ENCODE measurements at regions not wholly inside any gene's neighbourhood (a gene's known extent, or its start where the extent isn't known, plus 50 kb on each side); places are given as distances from the start of the nearest gene placed in this dataset.

DNA sequence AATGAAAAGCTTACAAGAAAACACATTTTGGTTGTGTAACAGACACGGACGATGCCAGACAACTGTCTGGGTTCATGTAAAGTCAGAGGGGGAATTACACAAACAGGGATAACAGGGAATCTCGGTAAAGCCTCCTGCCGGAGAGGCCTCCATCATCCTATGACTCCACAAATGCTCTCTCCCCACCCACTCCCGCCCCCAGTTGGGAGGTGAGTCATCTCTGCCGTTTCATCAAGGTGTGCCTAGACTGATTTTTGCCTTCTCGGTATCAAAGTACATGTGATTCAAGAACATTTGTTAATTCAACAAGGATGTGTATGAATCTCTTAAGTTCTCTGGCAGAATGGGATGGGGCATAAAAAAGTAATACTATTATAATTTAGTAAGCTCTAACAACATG lies 304.9 kb upstream of the PRDM1 start:
- DNase-seq (ENCODE audit: low read depth in 4 of 4, low spot score in 3 of 4) = no peak

DNA sequence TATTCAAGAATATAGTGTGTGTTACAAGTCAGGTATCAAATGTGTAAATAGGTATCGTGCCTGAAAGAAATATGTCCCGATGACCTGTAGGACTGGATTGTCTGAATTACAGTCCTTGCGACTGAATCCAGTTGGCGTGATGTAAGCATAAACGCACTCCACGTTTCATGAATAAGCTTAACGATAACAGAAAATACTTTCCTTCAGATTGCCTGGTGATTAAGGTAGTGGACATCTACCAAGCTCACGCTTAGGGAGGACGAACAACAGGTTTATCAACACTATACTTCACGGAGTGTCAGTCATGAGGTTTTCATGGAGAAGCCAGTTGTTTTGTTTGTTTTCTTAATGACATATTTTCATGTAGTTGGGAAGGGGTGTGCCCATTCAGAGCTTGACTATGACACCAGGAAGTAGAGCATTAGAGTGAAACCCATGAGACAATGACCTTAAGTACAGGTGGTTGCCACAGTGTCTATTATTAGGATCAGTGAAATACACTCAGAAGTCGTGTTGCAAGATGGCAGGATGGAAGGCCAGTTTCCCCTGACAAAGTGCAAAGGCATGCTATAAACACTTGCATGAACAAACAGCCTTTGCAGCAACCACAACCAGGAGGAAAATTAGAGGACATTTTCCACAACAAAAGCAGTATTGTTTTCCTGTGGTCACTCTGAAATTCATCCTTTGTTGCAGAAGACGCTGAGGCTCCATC lies 305.8 kb upstream of the PRDM1 start:
- DNase-seq (ENCODE audit: low read depth in 4 of 4, low spot score in 3 of 4) = no peak

DNA sequence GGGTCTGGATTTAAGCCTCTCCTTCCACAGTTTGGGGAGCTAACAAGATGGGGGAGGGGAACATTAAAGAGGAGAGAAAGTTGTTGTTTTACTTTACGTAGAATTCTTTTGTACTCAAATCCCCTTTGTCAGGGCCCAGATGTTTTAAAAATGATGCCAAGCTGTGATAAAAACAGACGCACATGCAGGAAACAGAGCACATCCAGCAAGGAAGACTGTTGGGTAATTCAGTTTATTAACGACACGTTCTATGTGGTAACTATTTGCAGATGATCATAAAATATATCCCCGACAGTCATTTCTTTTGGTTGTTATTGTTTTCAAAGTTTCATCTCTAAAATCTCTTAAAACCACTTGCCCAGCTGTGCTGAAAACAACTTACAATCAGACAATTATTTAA lies 307.0 kb upstream of the PRDM1 start:
- DNase-seq (ENCODE audit: low read depth in 4 of 4, low spot score in 3 of 4) = no peak

DNA sequence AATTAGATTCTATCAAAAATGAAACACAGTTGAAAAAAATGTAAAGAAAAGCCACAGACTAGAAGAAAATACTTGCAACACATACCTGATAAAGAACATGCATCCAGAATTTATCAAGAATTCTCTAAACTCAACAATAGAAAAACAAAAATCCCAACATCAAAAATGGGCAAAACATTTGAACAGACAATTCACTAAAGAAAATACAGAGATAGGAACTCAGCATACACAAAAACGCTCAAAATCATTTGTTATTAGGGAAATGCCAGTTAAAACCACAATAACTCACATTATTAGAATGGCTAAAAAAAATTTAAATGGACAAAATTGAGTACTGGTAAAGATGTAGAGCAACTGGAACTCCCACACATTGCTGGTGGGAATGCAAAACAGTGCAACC lies 311.0 kb upstream of the PRDM1 start:
- DNase-seq (ENCODE audit: low read depth in 4 of 4, low spot score in 3 of 4) = no peak

DNA sequence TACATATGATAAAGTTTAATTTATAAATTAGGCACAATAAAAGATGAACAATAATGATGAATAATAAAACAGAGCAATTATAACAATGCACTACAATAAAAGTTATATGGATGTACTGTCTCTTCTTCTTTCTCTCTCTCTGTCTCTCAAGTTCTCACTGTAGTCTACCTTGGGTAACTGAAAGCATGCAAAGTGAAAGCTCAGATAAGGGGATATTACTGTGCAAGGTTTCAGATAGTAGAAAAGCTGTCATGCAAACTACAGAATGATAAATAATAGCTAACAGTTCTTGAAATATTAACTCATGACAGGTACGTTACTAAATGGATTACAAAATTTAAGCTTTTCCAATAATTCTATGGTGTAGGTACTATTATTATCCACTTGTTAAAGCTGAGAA lies 311.9 kb upstream of the PRDM1 start:
- no peak for DNase-seq (ENCODE audit: low read depth in 4 of 4, low spot score in 3 of 4)

DNA sequence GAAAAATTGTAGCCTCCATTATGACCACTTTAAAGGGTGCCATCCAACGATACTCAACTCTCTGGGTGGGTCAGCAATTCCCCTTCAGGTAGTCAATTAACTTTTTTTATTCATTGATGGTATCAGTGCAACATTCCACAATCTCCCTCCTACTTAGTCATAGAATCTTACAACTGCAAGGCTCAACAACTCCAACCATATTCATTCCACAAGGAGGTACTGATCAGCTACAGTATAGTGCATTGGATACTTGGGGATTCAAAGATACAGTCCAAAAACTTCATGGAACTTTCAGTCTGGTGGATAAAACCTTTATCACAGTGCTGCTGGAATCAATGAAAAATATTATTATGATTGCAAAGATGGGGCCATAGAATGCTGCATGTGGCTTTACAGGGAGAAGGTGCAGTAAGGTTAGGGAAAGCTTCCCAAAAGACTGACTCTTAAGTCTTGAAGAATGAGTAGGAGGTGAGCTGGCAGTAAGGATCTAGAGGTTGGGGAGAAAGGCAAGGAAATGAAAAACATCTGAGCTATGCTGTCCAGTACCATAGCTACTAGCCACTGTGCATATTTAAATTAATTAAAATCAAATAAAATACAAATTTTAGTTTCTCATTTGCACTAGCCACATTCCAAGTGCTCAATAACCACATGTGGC lies 314.7 kb upstream of the PRDM1 start:
- no peak for DNase-seq (ENCODE audit: low read depth in 4 of 4, low spot score in 3 of 4)

DNA sequence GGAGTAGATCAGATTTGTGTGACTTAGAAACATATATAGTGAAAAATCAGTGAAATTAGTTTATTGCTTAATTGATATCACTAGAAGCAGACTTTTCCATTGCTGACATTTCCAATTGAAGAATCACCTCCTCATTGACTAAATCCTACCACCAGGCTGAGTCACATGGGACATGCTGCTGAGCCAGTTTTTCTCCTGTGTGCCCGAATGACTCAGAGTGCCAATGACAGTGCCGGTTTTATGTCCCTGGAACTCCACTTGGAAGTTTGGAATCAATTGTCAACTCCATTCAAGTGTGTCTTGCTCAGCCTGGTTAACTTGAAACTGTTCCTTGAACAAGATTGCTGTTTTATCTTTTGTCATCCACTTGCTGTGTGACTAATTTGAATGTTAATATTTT lies 316.1 kb upstream of the PRDM1 start:
- no peak for DNase-seq (ENCODE audit: low read depth in 4 of 4, low spot score in 3 of 4)

DNA sequence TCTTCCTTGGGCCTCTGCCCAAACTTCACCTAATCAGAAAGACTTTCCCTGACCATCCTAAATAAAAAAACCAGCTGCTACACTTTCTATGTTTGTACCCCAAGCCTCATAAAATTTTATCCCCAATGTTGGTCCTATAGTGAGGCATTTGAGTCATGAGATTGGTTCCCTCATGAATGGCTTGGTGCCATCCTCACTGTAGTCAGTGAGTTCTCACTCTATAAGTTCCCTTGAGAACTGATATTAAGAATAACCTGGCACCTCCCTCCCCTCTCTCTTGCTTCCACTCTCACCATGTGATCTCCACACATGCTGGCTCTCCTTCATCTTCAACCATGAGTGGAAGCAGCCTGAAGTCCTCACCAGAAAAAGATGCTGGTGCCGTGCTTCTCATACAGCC lies 316.9 kb upstream of the PRDM1 start:
- DNase-seq (ENCODE audit: low read depth in 4 of 4, low spot score in 3 of 4) = no peak

DNA sequence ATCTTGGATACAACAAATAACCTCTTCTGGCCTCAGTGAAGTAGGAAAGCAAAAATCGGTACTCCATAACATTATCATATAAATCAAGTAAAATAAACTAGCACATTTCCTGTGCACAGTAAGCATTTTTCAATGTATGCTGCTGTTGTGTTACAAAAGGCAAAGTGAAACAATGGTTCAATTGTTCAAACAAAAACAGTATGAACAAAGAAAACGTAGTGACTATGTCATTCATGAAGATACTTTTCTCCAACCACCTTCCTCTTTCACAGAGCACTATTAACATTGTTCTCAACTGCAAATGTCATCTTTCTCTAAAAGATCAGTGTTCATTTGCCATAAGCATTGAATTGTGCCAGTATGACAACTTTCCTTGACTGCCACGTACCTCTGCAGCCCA lies 318.6 kb upstream of the PRDM1 start:
- DNase-seq (ENCODE audit: low read depth in 4 of 4, low spot score in 3 of 4) = no peak

DNA sequence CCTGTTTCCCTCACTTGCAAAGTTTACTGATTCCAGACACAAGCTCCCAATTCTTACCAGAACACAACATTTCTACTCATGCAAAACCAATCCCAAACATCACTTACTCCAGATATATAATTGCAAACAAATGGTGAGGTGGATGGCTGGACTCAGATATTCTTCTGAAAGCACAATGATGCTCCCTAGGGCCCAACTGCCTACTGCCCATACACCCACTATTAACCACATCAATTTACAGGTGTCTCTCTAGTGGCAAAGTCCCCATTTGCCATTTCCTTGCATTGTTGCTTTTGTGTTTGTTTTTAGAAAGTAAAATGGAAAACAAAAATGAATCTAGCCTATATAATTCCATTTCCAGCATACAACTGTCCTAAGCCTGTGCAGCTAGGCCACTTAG lies 320.9 kb upstream of the PRDM1 start:
- no peak for DNase-seq (ENCODE audit: low read depth in 4 of 4, low spot score in 3 of 4)

DNA sequence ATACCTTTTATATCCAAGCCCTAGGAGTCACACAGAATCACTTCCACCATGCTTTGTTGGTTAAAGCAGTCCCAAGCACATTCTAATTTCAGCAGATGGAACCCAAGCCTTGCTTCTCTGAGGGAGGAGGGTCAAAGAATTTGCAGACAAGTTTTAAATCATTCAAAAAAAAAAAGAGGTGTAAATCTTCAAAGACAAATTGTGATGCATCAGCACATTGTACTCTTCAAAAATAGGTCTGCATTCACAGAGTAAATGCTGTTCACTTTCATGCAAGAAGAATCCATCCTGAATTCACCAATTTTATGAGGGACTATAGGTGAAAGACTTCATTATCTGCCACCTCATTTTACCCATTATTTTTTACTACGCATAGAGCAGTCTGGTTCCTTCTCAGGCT lies 321.8 kb upstream of the PRDM1 start:
- no peak for DNase-seq (ENCODE audit: low read depth in 4 of 4, low spot score in 3 of 4)

DNA sequence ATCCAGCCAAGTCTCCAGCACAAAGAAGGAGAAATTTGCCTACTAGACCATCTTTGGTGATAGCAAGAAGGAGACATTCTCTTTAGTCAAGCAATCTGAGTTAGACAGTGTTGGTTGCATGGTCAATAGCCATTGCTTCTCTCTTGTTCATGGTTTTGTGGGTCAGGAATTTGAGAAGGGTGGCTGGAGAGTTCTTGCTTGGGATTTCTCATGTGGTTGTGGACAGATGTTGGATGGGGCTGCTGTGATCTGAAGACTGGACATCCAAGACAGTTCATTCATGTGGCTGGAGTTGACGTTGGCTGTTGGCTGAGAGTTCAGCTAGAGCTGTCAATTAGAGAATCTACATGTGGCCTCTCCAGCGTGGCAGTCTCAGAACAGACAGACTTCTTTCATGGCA lies 322.3 kb upstream of the PRDM1 start:
- DNase-seq (ENCODE audit: low read depth in 4 of 4, low spot score in 3 of 4) = no peak

DNA sequence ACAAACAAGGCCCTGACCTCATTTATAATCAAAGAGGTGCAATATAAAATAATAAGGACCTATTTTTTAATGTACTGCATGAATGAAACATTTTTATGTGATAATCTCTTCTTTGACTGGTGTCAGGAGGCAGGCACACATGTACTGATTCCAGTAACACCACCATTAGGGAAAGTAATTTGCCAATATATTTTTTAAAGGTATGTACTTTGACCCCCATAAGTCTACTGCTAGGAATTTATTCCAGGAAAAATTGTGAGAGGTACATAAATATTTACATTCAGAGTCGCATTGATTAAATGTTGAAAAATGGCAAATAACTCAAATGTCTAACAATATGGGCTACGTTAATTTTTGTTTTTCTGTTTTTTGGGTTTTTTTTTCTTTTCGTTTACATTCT lies 325.4 kb upstream of the PRDM1 start:
- no peak for DNase-seq (ENCODE audit: low read depth in 4 of 4, low spot score in 3 of 4)

DNA sequence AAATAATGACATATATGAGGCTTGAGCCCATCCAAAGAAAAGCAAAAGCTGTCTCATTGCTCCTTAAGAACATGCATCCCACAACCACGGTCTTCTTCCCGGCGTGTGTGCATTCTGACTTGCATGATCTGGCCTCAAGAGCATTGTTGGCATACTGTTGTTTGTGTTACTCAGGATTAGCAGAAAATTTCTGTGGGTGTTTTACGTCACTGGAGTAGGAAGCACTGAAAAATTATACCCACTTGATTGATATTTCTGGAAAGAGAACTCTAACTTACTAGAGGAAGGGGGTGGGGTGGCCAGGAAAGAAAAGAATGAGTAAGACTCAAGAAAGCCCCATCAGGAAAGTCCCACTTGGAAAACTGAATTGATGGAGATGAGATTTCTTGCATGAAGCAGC lies 326.2 kb upstream of the PRDM1 start:
- DNase-seq (ENCODE audit: low read depth in 4 of 4, low spot score in 3 of 4) = no peak

DNA sequence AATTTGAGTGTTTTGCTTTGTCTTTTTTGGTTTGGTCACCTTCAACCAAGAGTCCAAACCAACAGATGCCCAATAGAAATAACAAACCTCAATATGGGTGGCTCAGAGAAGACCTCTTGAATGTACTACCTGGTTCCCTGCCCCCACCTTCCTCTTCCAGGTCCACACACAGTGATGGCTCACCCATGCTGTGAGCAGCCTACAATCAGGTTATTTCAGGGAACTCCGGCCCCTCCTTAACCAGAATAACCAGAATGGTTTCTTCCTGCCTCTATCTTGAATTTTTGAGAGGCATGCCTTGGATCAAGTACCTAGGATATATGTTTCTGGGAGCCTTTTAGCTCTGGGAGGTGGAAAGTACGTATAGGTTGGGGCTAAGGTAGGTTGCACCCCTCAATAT lies 327.1 kb upstream of the PRDM1 start:
- no peak for DNase-seq (ENCODE audit: low read depth in 4 of 4, low spot score in 3 of 4)

DNA sequence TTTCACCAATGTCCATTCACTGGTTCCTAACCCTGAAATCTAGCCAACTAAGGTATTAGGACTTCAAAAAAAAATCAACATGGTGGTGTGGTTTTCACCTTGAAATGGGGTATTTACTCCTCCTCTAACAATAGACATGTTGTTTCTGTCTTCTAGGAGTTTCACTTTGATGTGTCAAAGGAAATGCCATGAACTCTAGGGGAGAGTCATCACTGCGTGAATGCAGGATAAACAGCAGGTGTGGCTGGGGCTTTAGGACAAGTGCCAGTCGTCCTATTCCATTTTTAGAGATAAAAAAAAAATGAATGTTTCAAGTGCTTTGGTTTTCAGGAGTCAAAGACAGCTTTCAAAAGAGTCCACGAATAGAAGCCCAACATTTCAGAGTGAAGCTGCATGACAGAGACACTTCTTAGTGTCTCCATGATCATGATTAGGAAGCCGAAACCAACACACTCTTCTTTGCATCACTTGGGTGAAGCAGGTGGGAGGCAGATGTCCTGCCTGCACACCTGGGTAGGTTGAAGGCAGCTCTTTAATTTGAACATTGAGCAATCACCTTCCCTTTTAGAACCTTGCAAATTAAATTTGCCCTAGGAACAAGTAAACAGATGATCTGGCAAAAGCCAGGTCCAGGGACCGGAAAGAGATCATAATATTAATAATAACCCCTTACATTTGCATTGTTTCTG lies 328.5 kb upstream of the PRDM1 start:
- DNase-seq (ENCODE audit: low read depth in 4 of 4, low spot score in 3 of 4) = no peak

DNA sequence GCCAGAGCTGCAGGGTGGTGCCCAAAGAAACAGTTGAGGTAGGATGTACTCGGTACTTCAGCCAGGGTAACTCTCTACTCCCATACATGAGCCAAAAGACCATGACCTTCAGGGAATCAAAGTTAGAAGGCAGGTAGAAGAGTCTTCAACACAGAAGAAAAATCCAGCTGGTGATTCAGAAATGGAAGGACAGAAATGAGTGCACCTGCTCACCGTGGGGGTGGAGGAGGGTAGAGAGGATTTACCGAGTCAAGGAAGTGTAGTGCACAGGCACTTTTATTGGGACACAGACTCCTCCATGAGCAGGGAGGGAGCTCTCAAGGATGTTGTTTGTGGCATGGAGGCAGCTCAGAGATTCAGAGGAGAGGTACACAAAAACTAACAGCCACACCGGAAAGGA lies 330.3 kb upstream of the PRDM1 start:
- no peak for DNase-seq (ENCODE audit: low read depth in 4 of 4, low spot score in 3 of 4)

DNA sequence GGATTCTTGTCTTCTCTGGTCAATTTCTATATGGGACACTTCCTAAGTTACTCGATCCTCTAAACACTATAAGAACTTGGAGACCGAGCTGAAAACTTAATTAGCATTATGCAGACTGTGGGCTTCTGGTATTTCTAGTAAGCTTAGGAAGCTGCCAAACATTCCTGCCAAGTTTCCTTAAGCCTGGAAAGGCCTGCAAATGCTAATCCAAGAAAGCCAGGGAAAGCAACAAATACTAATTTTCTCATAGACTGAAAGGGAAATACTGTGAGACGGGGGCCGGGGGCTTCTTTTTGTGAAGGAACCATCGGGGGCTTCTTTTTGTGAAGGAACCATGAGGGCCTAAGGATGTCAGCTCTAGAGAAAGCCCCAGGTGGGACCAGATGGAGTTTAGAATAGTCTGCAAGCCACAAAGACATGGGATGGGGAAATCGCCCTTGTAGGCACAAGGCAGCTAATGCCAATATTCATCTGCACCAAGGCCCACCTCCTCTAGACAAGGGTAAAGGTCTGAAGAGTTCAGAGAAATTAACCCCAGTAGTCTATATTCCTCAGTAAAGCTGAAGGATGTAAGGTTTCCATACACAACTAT lies 332.4 kb upstream of the PRDM1 start:
- DNase-seq (ENCODE audit: low read depth in 4 of 4, low spot score in 3 of 4) = no peak

DNA sequence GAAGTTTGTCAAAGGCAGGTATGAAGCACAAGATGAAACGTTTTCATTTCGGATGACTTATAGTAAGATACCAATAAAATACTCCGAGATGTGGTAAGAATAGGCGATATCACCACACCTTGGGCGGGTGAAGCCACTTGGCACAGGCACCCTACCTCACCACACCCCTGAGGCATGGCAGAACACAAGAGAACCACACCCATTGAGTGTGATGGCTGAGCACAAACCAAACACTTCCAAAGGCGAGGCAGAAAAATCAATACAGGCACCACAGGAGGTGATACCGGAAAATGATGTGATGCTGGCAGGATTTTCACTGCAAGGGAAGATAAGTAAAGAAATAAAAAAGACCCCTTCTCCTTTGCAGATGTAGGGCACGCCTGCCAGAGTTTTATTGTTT lies 332.9 kb upstream of the PRDM1 start:
- no peak for DNase-seq (ENCODE audit: low read depth in 4 of 4, low spot score in 3 of 4)

DNA sequence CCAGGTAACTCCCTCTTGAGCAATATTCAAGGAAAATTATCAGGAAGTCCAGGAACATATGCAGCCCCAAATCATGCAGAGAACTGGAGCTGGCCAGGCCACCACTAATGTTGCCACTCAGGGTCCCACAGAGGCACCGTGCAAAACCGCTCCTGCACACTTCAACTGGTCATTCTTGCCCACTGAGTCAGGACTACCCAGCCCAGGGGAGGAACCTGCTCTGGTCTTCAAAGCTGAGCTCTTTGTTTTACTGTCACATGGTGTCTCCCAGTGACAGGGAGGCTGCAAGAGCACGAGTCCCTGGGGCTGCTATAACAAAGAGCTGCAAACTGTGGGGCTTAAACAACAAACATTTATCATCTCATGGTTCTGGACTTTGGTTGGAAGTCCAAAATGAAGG lies 336.0 kb upstream of the PRDM1 start:
- DNase-seq (ENCODE audit: low read depth in 4 of 4, low spot score in 3 of 4) = no peak

DNA sequence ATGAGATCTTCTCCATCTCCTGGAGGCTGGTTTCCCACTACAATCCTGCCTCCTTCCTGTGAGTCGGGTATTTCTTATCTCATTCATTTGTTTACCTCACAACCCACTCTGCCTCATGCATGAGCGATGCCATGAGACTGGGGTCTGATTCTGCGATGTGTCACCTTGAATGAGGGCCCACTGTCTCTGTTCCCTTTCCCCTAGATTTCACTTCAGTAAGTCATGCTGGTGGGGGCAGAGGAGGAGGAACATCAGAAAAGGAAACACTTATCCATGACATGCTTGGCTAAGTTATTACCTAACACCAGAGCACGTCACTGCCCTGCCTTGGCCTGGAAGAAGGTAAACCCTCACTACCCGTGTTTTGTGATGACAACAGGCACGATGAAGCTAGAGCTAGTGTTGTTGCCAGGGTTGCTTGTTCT lies 337.4 kb upstream of the PRDM1 start:
- no peak for DNase-seq (ENCODE audit: low read depth in 4 of 4, low spot score in 3 of 4)
